PC-9 (cell line): ENCODE measurements at regions not wholly inside any gene's neighbourhood (a gene's known extent, or its start where the extent isn't known, plus 50 kb on each side); places are given as distances from the start of the nearest gene placed in this dataset.

Experiments used
- CTCF ChIP-seq: fragments of 200-600 bp; sonication (generic); conservative IDR thresholded peaks from 2 replicates; pipeline ENCODE4 v1.6.1; 2017; ENCODE audit warnings: mixed run types, antibody characterized with exemption, mild to moderate bottlenecking, moderate library complexity
- EZH2 ChIP-seq: fragments of 200-600 bp; sonication (generic); IDR thresholded peaks from 2 replicates; pipeline ENCODE4 v1.8.0; 2017; ENCODE audit warnings: antibody characterized with exemption, low read depth

DNA sequence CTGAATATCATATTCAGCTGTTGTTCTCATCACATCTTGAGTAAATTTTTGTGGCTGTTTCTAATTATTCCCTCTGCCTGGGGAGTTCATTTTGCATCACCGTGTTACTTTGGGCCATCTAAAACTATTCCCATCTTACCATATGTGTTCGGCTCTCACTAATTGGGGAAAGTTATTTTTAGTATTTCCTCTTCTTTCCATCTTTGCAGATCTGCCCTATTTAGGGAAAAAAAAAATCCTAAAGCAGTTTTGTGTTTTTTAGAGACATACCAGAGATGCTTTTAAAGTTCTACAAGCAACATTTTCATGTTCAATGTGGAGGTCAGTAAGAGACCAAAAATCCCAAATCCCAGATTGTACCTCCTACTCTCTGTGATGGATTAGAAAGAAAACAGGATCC, 111.3 kb upstream of the NDUFV2 start:
- TF ChIP-seq CTCF: no peak
- TF ChIP-seq EZH2: no peak
